ENCODE measurements at regions not wholly inside any gene's neighbourhood (a gene's known extent, or its start where the extent isn't known, plus 50 kb on each side); places are given as distances from the start of the nearest gene placed in this dataset.

DNA sequence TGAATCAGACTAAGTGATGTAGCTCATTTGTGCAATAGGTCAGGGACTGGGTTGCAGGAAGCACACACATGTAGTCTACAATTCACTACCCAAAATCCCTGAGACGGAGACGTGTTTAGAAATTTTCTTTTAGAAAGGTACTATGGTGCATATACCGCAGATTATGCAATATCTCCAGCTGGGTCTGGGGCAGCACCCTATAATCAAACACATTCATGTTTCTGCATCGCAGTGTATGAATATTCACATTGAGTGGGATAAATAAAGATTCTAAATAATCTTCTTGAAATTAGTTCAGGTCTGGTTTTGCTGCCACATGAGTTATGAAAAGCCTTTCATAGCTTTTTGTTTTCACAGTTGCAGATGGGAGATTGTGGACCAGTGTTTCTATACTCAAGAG is 395.7 kb upstream of the FANCL start:
- H3K4me3 ChIP-seq = no peak overlapping the region
- ChIA-PET CTCF (interaction anchor here (1.2 kb wide), 1 partner anchor 28 kb away, joined by 3 read pairs; no protein-coding TSS in a partner anchor), POLR2A (no interaction called here)
- 82% methylated on average over 4 of the region's 4 CpGs for WGBS (ENCODE audit: missing lambda C conversion rate)
- no peaks in the 10 kb centered on the region for H3K9me3 ChIP-seq
- no peak overlapping the region for H3K27ac ChIP-seq
- no peak overlapping the region for H3K4me2 ChIP-seq
- peaks cover 42% of the 10 kb centered on the region for H3K4me1 ChIP-seq
- TF ChIP-seq EP300 (IDR thresholded peaks at IDR 0.05) = no peak
- 0 out of 4 replicates have a peak, but pooled peaks of 1 of the 2 experiments have one; percentile 18 for TF ChIP-seq CEBPB (IDR thresholded peaks at IDR 0.05)
- TF ChIP-seq, protein P1, sequence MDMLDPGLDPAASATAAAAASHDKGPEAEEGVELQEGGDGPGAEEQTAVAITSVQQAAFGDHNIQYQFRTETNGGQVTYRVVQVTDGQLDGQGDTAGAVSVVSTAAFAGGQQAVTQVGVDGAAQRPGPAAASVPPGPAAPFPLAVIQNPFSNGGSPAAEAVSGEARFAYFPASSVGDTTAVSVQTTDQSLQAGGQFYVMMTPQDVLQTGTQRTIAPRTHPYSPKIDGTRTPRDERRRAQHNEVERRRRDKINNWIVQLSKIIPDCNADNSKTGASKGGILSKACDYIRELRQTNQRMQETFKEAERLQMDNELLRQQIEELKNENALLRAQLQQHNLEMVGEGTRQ (IDR thresholded peaks at IDR 0.05) = no peak
- no peak for TF ChIP-seq ZC3H11A (IDR thresholded peaks at IDR 0.05)
- TF ChIP-seq HOXA7 (CRISPR knock-in tag; IDR thresholded peaks at IDR 0.05) = no peak
- no peak for TF ChIP-seq CHD2 (IDR thresholded peaks at IDR 0.05; ENCODE audit: low read length, partially characterized antibody)
- TF ChIP-seq MAFK (IDR thresholded peaks at IDR 0.05; ENCODE audit: partially characterized antibody) = no peak
- ATAC-seq (no peak), FAIRE-seq (no peak), DNase-seq (ENCODE audit: low read depth in 1 of 2, low spot score in 1 of 2) (no peak)

DNA sequence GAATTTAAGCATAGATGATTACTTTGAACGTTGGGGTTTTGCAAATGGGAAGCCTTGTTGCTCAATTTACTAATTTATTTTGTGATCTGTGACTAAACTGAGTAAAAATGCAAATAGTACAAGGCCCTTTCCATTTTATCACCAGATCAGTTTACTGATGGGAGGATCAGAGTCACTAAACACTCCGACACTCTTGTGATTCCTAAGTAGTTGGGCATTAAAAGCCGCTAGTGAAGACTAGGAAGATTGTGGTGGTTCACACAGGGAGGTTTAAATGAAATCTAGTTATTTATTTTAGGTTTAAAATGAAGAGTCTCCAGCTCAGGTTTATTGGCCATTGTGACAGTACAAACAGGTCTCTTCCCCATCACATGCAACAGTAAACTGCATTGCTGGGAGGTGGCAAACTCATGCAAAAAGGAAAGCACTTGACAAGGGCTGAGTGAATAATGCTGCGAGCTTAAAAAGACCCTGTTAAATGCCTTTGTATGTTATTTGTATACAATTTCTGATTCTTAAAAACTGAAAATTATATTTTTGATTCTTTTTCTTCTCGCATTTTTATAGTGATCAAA is 394.8 kb upstream of the FANCL start:
- ATAC-seq = no peak
- H3K4me2 ChIP-seq = no peak overlapping the region
- 75% methylated on average over 5 of the region's 5 CpGs for WGBS (ENCODE audit: missing lambda C conversion rate)
- H3K4me1 ChIP-seq = peaks cover 42% of the 10 kb centered on the region
- no peak for TF ChIP-seq JUN (IDR thresholded peaks at IDR 0.05)
- TF ChIP-seq HDAC2 (IDR thresholded peaks at IDR 0.05) = no peak
- TF ChIP-seq POLR2AphosphoS2 (conservative IDR thresholded peaks at IDR 0.05; ENCODE audit: low read length) = no peak
- TF ChIP-seq, protein P2, sequence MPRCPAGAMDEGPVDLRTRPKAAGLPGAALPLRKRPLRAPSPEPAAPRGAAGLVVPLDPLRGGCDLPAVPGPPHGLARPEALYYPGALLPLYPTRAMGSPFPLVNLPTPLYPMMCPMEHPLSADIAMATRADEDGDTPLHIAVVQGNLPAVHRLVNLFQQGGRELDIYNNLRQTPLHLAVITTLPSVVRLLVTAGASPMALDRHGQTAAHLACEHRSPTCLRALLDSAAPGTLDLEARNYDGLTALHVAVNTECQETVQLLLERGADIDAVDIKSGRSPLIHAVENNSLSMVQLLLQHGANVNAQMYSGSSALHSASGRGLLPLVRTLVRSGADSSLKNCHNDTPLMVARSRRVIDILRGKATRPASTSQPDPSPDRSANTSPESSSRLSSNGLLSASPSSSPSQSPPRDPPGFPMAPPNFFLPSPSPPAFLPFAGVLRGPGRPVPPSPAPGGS (IDR thresholded peaks at IDR 0.05) = no peak
- TF ChIP-seq, protein P3, sequence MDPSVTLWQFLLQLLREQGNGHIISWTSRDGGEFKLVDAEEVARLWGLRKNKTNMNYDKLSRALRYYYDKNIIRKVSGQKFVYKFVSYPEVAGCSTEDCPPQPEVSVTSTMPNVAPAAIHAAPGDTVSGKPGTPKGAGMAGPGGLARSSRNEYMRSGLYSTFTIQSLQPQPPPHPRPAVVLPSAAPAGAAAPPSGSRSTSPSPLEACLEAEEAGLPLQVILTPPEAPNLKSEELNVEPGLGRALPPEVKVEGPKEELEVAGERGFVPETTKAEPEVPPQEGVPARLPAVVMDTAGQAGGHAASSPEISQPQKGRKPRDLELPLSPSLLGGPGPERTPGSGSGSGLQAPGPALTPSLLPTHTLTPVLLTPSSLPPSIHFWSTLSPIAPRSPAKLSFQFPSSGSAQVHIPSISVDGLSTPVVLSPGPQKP (IDR thresholded peaks at IDR 0.05; ENCODE audit: low read depth, low read length) = no peak
- TF ChIP-seq MAZ (IDR thresholded peaks at IDR 0.05; ENCODE audit: borderline replicate concordance, low read depth, low read length) = no peak
- no peak for TF ChIP-seq JUNB (IDR thresholded peaks at IDR 0.05)
- no peak for TF ChIP-seq EHF (CRISPR knock-in tag; IDR thresholded peaks at IDR 0.05)
- TF ChIP-seq MAFK (IDR thresholded peaks at IDR 0.05; ENCODE audit: partially characterized antibody) = no peak
- no peak for TF ChIP-seq TP53 (CRISPR knock-in tag; IDR thresholded peaks at IDR 0.05)
- TF ChIP-seq, protein P4, sequence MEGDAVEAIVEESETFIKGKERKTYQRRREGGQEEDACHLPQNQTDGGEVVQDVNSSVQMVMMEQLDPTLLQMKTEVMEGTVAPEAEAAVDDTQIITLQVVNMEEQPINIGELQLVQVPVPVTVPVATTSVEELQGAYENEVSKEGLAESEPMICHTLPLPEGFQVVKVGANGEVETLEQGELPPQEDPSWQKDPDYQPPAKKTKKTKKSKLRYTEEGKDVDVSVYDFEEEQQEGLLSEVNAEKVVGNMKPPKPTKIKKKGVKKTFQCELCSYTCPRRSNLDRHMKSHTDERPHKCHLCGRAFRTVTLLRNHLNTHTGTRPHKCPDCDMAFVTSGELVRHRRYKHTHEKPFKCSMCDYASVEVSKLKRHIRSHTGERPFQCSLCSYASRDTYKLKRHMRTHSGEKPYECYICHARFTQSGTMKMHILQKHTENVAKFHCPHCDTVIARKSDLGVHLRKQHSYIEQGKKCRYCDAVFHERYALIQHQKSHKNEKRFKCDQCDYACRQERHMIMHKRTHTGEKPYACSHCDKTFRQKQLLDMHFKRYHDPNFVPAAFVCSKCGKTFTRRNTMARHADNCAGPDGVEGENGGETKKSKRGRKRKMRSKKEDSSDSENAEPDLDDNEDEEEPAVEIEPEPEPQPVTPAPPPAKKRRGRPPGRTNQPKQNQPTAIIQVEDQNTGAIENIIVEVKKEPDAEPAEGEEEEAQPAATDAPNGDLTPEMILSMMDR (IDR thresholded peaks at IDR 0.05) = no peak
- no peak for TF ChIP-seq ZNF302 (CRISPR knock-in tag; IDR thresholded peaks at IDR 0.05)
- no peak for TF ChIP-seq CBX2 (IDR thresholded peaks at IDR 0.05; ENCODE audit: borderline replicate concordance, low read depth)
- no peak for TF ChIP-seq FOSB (CRISPR knock-in tag; IDR thresholded peaks at IDR 0.05)
- no peak for TF ChIP-seq RFX5 (IDR thresholded peaks at IDR 0.05)
- TF ChIP-seq GATA3 (IDR thresholded peaks at IDR 0.05; ENCODE audit: borderline replicate concordance) = no peak
- no peak for TF ChIP-seq TFCP2L1 (CRISPR knock-in tag; IDR thresholded peaks at IDR 0.05)
- TF ChIP-seq RNF2 (IDR thresholded peaks at IDR 0.05; ENCODE audit: borderline replicate concordance, low read depth) = no peak
- no peak for FAIRE-seq
- CTCF ChIA-PET = no interaction called here
- H3K27ac ChIP-seq = no peak overlapping the region
- POLR2A ChIA-PET = no interaction called here
- H3K4me3 ChIP-seq = no peak overlapping the region
- no peak for DNase-seq (ENCODE audit: low read depth in 1 of 2, low spot score in 1 of 2)
- no peaks in the 10 kb centered on the region for H3K9me3 ChIP-seq

Data from A549 (cell line).